Prostate gland (tissue), 2 donors: ENCODE measurements at regions not wholly inside any gene's neighbourhood (a gene's known extent, or its start where the extent isn't known, plus 50 kb on each side); places are given as distances from the start of the nearest gene placed in this dataset.

Source experiments
- POLR2A ChIP-seq: fragments of 450-650 bp; IDR thresholded peaks from one replicate; pipeline ENCODE4 v1.6.1; 2016; ENCODE audit warnings: antibody characterized with exemption, mild to moderate bottlenecking
- TF ChIP-seq, protein P1 (sequence below), 4 experiments: fragments of 200-600 bp in 2 of 4; fragments of 450-650 bp in 2 of 4; sonication (generic) in 2 of 4; IDR thresholded peaks; 1 replicate in 3 of 4; 2 replicates in 1 of 4; pipeline ENCODE4 v1.5.1; 2016 to 2019; ENCODE audit warnings: antibody characterized with exemption in 4 of 4, mild to moderate bottlenecking in 2 of 4, moderate library complexity in 2 of 4

GRCh38 chr20:22315771-22316170 lies 268.6 kb downstream of the FOXA2 start:
- TF ChIP-seq, protein P1, sequence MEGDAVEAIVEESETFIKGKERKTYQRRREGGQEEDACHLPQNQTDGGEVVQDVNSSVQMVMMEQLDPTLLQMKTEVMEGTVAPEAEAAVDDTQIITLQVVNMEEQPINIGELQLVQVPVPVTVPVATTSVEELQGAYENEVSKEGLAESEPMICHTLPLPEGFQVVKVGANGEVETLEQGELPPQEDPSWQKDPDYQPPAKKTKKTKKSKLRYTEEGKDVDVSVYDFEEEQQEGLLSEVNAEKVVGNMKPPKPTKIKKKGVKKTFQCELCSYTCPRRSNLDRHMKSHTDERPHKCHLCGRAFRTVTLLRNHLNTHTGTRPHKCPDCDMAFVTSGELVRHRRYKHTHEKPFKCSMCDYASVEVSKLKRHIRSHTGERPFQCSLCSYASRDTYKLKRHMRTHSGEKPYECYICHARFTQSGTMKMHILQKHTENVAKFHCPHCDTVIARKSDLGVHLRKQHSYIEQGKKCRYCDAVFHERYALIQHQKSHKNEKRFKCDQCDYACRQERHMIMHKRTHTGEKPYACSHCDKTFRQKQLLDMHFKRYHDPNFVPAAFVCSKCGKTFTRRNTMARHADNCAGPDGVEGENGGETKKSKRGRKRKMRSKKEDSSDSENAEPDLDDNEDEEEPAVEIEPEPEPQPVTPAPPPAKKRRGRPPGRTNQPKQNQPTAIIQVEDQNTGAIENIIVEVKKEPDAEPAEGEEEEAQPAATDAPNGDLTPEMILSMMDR (IDR thresholded peaks at IDR 0.05): no peak
- TF ChIP-seq POLR2A: no peak
